Endothelial cell of umbilical vein (primary cell): ENCODE measurements at regions not wholly inside any gene's neighbourhood (a gene's known extent, or its start where the extent isn't known, plus 50 kb on each side); places are given as distances from the start of the nearest gene placed in this dataset.
A peak's percentile ranks its signal among the peaks of the same experiment; 100 is the strongest.

Experiments used
- BruUV-seq: library from RNA; stranded (reverse); fragments of 400-500 nt; replicated peaks from 2 replicates; lab custom pipeline; 2021; lab: Mats Ljungman, UMichigan
- CTCF ChIA-PET: fragments of 300-600, 350-600 bp; sonication (Branson Sonifier 250); formaldehyde crosslinking; loops from one replicate; lab custom pipeline; 2021; ENCODE audit warnings: antibody characterized with exemption, inconsistent platforms; lab: Charles Lee
- POLR2A ChIA-PET: fragments of 300-600, 350-600 bp; sonication (Branson Sonifier 250); formaldehyde crosslinking; loops from one replicate; lab custom pipeline; 2021; ENCODE audit warnings: antibody characterized with exemption, inconsistent platforms; lab: Charles Lee
- DNase-seq: peaks from one replicate; pipeline ENCODE4 v3.0.0-alpha.2; 2011; ENCODE audit warnings: low read depth, low spot score
- FAIRE-seq: peaks from 2 replicates; lab custom pipeline; 2011; peaks lifted over from hg19 to GRCh38; lab: Jason Lieb, UNC
- H2AFZ ChIP-seq: 2 replicates; pipeline ENCODE4 v1.6.0; 2012; ENCODE audit warnings: low read depth, low read length, control low read depth, inconsistent platforms
- H3K27ac ChIP-seq: 2 replicates; pipeline ENCODE4 v1.5.1; 2011; ENCODE audit warnings: low read depth, mild to moderate bottlenecking, control low read depth, low read length, moderate library complexity; ENCODE audit not compliant: insufficient read depth
- H3K27me3 ChIP-seq, 2 experiments: 2 replicates each; pipeline versions ENCODE4 v1.6.0 to v1.6.1; 2011; ENCODE audit warnings: low read length in 2 of 2, mixed read lengths in 1 of 2; ENCODE audit not compliant: control insufficient read depth in 2 of 2, insufficient read depth in 2 of 2
- H3K36me3 ChIP-seq, 2 experiments: 2 replicates in 1 of 2; 3 replicates in 1 of 2; pipeline ENCODE4 v1.5.1; 2011; ENCODE audit warnings: low read length in 2 of 2, mild to moderate bottlenecking in 1 of 2, moderate library complexity in 1 of 2; ENCODE audit not compliant: control insufficient read depth in 2 of 2, insufficient read depth in 2 of 2; ENCODE audit errors: extremely low read depth in 1 of 2
- H3K4me1 ChIP-seq: 3 replicates; pipeline ENCODE4 v1.5.1; 2011; ENCODE audit warnings: mild to moderate bottlenecking, low read length; ENCODE audit not compliant: control insufficient read depth, insufficient read depth; ENCODE audit errors: extremely low read depth
- H3K4me2 ChIP-seq: 2 replicates; pipeline ENCODE4 v1.6.1; 2011; ENCODE audit warnings: low read length, control low read depth, mixed read lengths; ENCODE audit not compliant: insufficient read depth
- H3K4me3 ChIP-seq, 3 experiments: fragments of 200-600 bp in 1 of 3; sonication (generic), shearing (Covaris generic) in 1 of 3; replicated peaks in 1 of 3; 2 replicates each; pipeline ENCODE4 v1.5.1; 2011 to 2016; ENCODE audit warnings: control low read depth in 3 of 3, low read length in 3 of 3, mild to moderate bottlenecking in 2 of 3, inconsistent platforms in 1 of 3, low read depth in 1 of 3, moderate library complexity in 1 of 3; ENCODE audit not compliant: insufficient read depth in 1 of 3
- H3K79me2 ChIP-seq: 2 replicates; pipeline ENCODE4 v1.6.0; 2012; ENCODE audit warnings: low read length, inconsistent platforms; ENCODE audit not compliant: control insufficient read depth, insufficient read depth
- H3K9ac ChIP-seq: replicated peaks from 2 replicates; pipeline ENCODE3; 2011; ENCODE audit warnings: low read length, control low read depth; ENCODE audit not compliant: insufficient read depth; ENCODE audit errors: extremely low read depth
- H3K9me1 ChIP-seq: replicated peaks from 3 replicates; pipeline ENCODE4 v1.6.0; 2011; ENCODE audit warnings: mild to moderate bottlenecking, low read length; ENCODE audit not compliant: control insufficient read depth, insufficient read depth; ENCODE audit errors: extremely low read depth
- H3K9me3 ChIP-seq: replicated peaks from 2 replicates; pipeline ENCODE4 v1.5.1; 2012; ENCODE audit warnings: low read length, inconsistent platforms; ENCODE audit not compliant: control insufficient read depth, insufficient read depth
- H4K20me1 ChIP-seq: replicated peaks from 2 replicates; pipeline ENCODE3; 2011; ENCODE audit warnings: mild to moderate bottlenecking, low read length; ENCODE audit not compliant: control insufficient read depth, insufficient read depth; ENCODE audit errors: extremely low read depth
- CTCF ChIP-seq, 2 donors: IDR thresholded peaks; 1 replicate in 1 of 2; 2 replicates in 1 of 2; pipeline ENCODE4 v1.5.1; 2011; ENCODE audit warnings: low read length in 2 of 2, mild to moderate bottlenecking in 2 of 2, moderate library complexity in 2 of 2, control low read depth in 1 of 2, inconsistent platforms in 1 of 2, low read depth in 1 of 2; ENCODE audit not compliant: insufficient read depth in 1 of 2; ENCODE audit errors: extremely low read depth in 1 of 2
- EZH2 ChIP-seq: IDR thresholded peaks from 2 replicates; pipeline ENCODE4 v1.6.1; 2012; ENCODE audit warnings: borderline replicate concordance, low read depth, mild to moderate bottlenecking, moderate library complexity, low read length, inconsistent platforms; ENCODE audit not compliant: severe bottlenecking
- FOS ChIP-seq: IDR thresholded peaks from 2 replicates; pipeline ENCODE4 v1.6.1; 2011; ENCODE audit warnings: mild to moderate bottlenecking, low read length, moderate library complexity, borderline replicate concordance; ENCODE audit not compliant: insufficient read depth
- GATA2 ChIP-seq: IDR thresholded peaks from 2 replicates; pipeline ENCODE4 v1.7.0; 2011; ENCODE audit warnings: low read depth, mild to moderate bottlenecking, moderate library complexity, mixed read lengths, low read length; ENCODE audit not compliant: insufficient read length, insufficient read depth
- JUN ChIP-seq: IDR thresholded peaks from 2 replicates; pipeline ENCODE4 v1.6.1; 2011; ENCODE audit warnings: borderline replicate concordance, low read depth; ENCODE audit not compliant: insufficient read length, insufficient read depth
- MAX ChIP-seq: IDR thresholded peaks from 2 replicates; pipeline ENCODE4 v1.6.1; 2011; ENCODE audit not compliant: insufficient read depth, insufficient read length
- MYC ChIP-seq: IDR thresholded peaks from one replicate; pipeline ENCODE4 v1.6.1; 2011; ENCODE audit warnings: mild to moderate bottlenecking, low read depth, low read length
- POLR2A ChIP-seq: IDR thresholded peaks from 2 replicates; pipeline ENCODE4 v1.6.1; 2012; ENCODE audit warnings: low read depth, mild to moderate bottlenecking, control low read depth, low read length
- POLR2AphosphoS5 ChIP-seq: IDR thresholded peaks from 2 replicates; pipeline ENCODE4 v1.6.1; 2012; ENCODE audit warnings: low read depth, mild to moderate bottlenecking, control low read depth, low read length, moderate library complexity; ENCODE audit not compliant: insufficient read depth
- dilution Hi-C: fragments of 300-500 bp; cut with MboI; formaldehyde crosslinking; loops from one replicate; pipeline ENCODE4 v1.15.0; 2019; ENCODE audit warnings: low sequenced_read_pairs; ENCODE audit not compliant: extremely low pct_ligation_motif_present
- intact Hi-C: fragments of 100-400 bp; cut with micrococcal nuclease; formaldehyde crosslinking; loops from one replicate; pipeline ENCODE4 v1.10.0; 2022

- H3K36me3 ChIP-seq, result no peaks in the 10 kb centered on the region
- H3K27ac ChIP-seq, result peak overlapping the region; percentile 77
- H3K4me3 ChIP-seq, result no peak overlapping the region
- BruUV-seq, result no TSS peak
- no peaks in the 10 kb centered on the region for H3K79me2 ChIP-seq
- H3K9me3 ChIP-seq, result no peaks in the 10 kb centered on the region
- dilution Hi-C loops, result no loop called here
- no peaks in the 10 kb centered on the region for H4K20me1 ChIP-seq
- POLR2A ChIA-PET, result no interaction called here
- H2AFZ ChIP-seq, result peak overlapping the region; percentile 55
- CTCF ChIA-PET, result no interaction called here
- H3K4me2 ChIP-seq, result no peak overlapping the region
- intact Hi-C loops, result loop anchor here (10.0 kb wide), 1 partner anchor 220 kb away; no protein-coding TSS in a partner anchor
- DNase-seq (no peak), FAIRE-seq (no peak)
- TF ChIP-seq GATA2 (no peak), POLR2A (no peak), FOS (no peak), CTCF (IDR thresholded peaks at IDR 0.05; ENCODE audit: extremely low read depth in 1 of 2, insufficient read depth in 1 of 2, low read depth in 1 of 2, low read length in 2 of 2) (no peak), EZH2 (no peak), POLR2AphosphoS5 (no peak), MYC (no peak), MAX (no peak), JUN (no peak)
- H3K9me1 ChIP-seq, result no peaks in the 10 kb centered on the region
- no peaks in the 10 kb centered on the region for H3K27me3 ChIP-seq
- H3K4me1 ChIP-seq, result peaks cover 51% of the 10 kb centered on the region
- H3K9ac ChIP-seq, result no peak overlapping the region
Observed at GRCh38 chr7:22664988-22665798, 61.8 kb upstream of the IL6 start.
